HG02852 (cell line): ENCODE measurements at regions not wholly inside any gene's neighbourhood (a gene's known extent, or its start where the extent isn't known, plus 50 kb on each side); places are given as distances from the start of the nearest gene placed in this dataset.
"Not testable (repeated sequence)": the region's sequence is repeated elsewhere in the genome, so short reads cannot be mapped to it uniquely, and the experiment has no call there.

Source experiments
- ATAC-seq: cut with Tn5 transposase; IDR thresholded peaks from one replicate; pipeline ENCODE4 v1.9.1; 2021; ENCODE audit warnings: mild to moderate bottlenecking, moderate library complexity; ENCODE audit not compliant: unreplicated experiment

DNA sequence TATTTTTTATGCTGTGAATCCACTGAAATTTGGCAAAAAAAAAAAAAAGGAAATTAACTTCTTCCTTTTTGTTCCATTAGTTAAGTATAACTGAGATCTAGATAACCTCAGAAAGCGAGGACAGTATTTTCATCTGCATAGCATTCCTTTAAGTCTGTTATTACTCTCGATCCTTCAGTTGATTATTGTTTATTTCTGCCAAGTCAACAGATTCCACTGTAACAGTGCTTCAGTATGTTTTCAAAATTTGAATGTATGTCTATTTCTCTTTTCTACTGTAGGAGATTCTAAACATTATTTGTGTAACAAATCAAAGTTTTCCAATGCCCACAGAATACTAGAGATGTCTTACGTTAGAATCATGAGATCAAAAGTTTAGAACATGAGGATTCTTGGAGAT, 133.1 kb upstream of the RGPD4 start:
- ATAC-seq, result no peak

DNA sequence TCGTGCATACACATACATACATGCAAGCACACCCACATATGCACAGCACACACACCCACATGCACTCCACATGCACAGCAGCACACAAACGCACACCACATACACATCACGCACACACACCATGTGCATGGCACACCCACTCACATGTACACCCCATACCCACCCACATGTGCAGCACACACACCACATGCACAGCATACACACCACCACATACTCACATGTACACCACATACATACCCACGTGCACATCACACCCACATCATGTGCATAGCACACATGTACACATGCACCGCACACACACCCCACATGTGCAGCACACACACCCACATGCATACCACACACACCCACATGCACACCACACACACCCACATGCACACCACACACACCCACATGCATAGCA, 132.0 kb upstream of the RGPD4 start:
- no peak for ATAC-seq

DNA sequence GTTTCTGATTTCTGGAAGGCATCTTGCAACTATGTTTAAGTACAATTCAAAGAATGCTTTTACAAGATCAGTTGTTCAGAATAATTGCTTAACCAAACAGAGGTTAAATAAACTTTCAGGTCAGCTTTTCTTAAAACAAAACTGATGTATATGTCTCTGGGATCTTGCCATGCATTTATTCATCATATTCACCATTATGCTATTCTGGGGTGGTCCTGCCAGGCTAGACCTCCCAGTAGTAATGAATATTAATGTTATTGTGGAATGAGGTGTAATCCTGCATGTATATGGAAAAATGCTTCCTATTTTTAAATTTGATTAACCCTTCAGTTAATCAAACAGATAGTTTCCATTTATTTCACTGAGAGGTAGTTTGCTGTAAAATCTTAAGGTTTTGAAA, 129.3 kb upstream of the RGPD4 start:
- ATAC-seq, result no peak

- ATAC-seq, result no peak
These were observed 127.8 kb upstream of the RGPD4 start for GRCh38 chr2:107698861-107699260.

GRCh38 chr2:107700073-107700472, 126.6 kb upstream of the RGPD4 start:
- ATAC-seq, result no peak

DNA sequence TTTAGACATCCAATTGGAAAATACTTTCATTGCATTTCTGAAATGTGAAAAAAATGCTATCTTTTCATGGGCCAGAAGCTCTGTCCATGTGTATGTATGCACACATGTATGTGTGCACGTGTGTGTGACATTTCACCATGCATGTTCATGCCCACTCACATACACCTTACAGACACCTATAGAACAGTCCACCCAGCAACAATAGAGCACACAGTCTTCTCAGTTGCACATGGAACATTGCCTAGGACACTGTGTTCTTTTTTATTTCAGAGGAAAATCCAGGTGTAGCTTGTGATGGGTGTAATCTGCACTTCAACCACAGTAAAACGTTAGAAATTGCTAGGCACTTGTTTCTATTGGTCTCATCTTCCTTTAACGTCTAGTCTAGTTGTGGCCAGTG, 114.8 kb upstream of the RGPD4 start:
- ATAC-seq, result no peak

GRCh38 chr2:107712857-107713256, 113.8 kb upstream of the RGPD4 start:
- peak; percentile 84 for ATAC-seq

DNA sequence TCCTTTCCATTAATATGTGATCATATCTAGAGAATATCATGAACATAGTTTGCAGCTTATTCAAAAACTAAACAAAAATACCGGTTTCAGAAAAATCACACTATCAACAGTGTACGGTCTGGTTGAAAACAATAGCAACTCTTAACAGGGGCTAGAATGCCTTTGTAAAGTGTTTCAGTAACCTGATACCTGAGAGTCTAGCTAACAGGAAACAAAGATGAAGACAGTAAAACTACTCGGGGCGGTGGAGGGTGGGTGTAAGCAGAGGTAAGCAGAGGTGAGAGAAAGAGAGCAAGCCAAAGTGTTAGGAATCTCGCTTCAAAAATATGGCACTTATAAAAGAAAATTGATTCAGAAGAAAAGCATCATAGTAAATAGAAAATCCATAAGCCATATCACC, 109.0 kb upstream of the RGPD4 start:
- no peak for ATAC-seq

GRCh38 chr2:107719141-107719540, 107.6 kb upstream of the RGPD4 start:
- ATAC-seq, result no peak

DNA sequence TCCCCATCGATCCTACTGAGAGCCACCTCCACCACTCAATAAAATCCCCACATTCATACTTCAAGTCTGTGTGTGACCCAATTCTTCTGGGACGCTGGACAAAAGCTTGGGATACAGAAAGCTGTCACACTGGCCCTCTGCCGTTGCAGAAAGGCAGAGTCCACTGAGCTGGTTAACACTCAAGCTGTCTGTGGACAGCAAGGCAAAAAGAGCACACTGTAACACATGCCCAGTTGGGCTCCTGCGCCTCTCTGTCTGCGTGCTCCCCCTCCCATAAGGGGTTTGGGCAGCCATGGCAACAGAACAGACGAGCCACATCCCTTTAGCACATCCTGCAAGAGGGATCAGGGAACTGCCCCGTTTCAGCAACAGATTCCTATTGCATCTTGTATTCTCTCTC, 106.9 kb upstream of the RGPD4 start:
- ATAC-seq, result no peak

- no peak for ATAC-seq
These were observed 105.5 kb upstream of the RGPD4 start for GRCh38 chr2:107721178-107721577.

DNA sequence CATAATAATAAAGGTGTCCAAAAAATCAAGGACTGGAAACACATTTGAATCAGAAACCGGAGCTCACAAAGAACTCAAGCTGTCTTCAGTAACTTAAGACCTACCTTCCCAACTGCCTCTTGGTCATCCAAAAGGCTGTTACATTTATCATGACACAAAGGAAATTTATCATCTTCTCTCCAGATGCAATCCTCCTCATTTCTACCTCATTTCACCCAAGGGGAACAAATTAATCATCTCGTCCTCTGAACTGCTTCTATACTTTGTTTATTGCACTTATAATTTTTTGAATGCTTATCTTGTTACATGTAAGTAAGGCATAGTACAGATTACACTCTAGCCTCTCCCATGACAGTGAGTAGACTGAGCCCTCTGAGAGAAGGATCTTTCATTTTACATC, 105.1 kb upstream of the RGPD4 start:
- no peak for ATAC-seq

- not testable (repeated sequence) for ATAC-seq
These were observed 100.9 kb upstream of the RGPD4 start for GRCh38 chr2:107725824-107726223.

GRCh38 chr2:107727318-107727717, 99.4 kb upstream of the RGPD4 start:
- no peak for ATAC-seq

DNA sequence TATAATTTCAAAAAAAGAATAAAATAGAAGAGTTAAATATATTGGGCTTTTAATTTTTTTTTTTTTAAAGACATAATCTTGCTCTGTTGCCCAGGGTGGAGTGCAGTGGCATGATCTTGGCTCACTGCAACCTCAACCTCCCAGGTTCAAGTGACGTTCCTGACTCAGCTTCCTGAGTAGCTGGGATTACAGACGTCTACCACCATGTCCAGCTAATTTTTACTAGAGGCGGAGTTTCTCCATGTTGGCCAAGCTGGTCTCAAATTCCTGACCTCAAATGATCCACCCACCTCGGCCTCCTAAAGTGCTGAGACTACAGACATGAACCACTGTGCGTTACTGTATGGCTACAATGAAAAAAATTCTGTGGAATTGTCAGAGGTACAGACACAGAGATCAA, 98.1 kb upstream of the RGPD4 start:
- ATAC-seq, result no peak

DNA sequence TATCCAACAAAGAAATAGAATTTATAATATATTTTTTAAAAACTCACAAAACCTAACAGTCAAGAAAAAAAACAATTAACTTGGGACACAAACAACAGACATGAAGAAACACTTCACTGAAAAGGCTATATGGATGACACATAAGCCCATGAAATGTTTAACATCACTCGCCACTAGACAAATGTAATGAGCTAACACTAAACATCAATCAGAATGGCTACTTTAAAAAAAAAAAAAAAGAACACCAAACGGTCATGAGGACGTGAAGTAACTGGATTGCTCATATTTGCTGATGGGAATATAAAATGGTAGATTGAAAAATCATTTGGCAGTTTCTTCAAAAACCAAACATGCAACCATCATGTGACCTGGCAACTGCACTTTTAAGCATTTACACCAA, 97.3 kb upstream of the RGPD4 start:
- ATAC-seq, result no peak

- ATAC-seq, result no peak
These were observed 95.8 kb upstream of the RGPD4 start for GRCh38 chr2:107730898-107731297.

DNA sequence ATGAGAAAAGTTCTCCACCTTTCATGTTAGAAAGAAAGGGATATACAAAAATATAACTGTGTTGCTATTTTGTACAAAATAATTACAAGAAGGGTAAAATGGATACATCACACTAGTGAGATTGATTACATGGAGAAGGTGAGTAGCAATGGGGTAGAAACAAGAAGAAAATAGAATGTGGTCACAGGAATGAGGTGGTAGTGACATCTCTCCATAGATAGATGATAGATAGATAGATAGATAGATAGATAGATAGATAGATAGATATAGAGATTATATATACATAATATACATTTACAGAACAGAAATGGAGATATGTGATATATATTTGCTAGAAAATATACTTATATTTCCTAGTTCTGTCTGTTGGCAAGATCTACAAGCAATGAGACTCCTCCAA, 95.3 kb upstream of the RGPD4 start:
- ATAC-seq, result no peak

- no peak for ATAC-seq
These were observed 91.5 kb upstream of the RGPD4 start for GRCh38 chr2:107735201-107735600.

GRCh38 chr2:107737756-107738155, 88.9 kb upstream of the RGPD4 start:
- no peak for ATAC-seq

DNA sequence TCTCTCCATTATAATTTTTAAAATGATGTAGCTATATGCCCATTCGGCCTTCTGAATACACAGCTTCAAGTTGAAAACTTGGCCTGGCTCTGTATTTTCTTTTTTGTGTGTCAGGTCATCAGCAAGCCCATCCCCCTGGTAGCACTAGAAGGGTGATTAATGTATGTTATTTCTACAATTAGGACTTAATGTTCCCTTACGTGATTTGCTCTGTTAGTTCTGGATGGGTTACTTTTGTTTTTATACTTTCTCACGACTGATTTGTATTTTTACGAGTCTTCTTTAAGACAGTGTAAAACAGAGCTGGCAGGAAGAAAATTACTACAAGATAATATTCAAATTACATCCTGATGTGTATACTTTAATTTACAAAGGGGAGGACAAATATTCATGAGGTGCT, 88.4 kb upstream of the RGPD4 start:
- no peak for ATAC-seq

DNA sequence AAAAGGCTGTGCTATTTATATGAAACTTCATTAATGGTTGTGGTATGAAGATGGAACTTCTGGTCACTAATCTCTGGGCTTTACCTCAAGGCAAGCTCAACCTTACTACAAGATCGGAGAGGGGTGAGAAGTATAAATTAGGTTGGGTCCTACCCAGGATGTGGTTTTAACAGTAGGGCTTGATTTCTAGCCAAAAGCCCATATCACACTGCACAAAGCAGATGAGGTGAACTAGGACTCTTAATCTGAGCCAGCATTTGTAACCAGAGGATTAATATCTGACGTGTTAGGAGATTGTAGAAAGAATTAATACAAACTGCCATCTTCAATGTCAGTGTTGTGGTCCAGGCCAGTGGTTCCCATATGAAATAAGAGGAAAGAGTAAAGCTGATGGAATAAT, 86.4 kb upstream of the RGPD4 start:
- no peak for ATAC-seq

- ATAC-seq, result no peak
These were observed 84.1 kb upstream of the RGPD4 start for GRCh38 chr2:107742460-107743027.

DNA sequence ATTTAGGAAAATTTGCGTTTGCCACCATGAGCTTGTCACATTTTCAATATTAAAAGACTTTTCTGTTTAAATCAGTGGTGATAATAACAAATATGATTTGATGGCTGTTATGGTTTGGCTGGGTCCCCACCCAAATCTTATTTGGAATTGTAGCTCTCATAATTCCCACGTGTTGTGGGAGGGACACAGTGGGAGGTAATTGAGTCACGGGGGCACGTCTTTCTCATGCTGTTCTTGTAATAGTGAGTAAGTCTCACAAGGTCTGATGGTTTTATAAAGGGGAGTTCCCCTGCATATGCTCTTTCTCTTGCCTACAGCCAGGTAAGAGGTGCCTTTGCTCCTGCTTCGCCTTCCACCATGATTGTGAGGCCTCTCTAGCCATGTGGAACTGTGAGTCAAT, 83.4 kb upstream of the RGPD4 start:
- ATAC-seq, result no peak
